HFFc6 (cell line): ENCODE measurements at regions not wholly inside any gene's neighbourhood (a gene's known extent, or its start where the extent isn't known, plus 50 kb on each side); places are given as distances from the start of the nearest gene placed in this dataset.
"Not testable (repeated sequence)": the region's sequence is repeated elsewhere in the genome, so short reads cannot be mapped to it uniquely, and the experiment has no call there.

ENCODE experiments used
- DNase-seq: peaks from one replicate; pipeline ENCODE4 v3.0.0-alpha.2; 2018
- H3K27ac Mint-ChIP-seq: 2 replicates; pipeline ENCODE4 v1.8.0; 2020; ENCODE audit warnings: mild to moderate bottlenecking, mixed read lengths
- H3K27me3 Mint-ChIP-seq: 2 replicates; pipeline ENCODE4 v1.8.0; 2021; ENCODE audit warnings: mild to moderate bottlenecking, moderate library complexity, mixed read lengths; ENCODE audit not compliant: insufficient read depth
- H3K36me3 Mint-ChIP-seq: 2 replicates; pipeline ENCODE4 v1.8.0; 2021; ENCODE audit warnings: low read depth, mixed read lengths
- H3K4me1 Mint-ChIP-seq: 2 replicates; pipeline ENCODE4 v1.8.0; 2020; ENCODE audit warnings: low read depth, mixed read lengths
- H3K4me3 Mint-ChIP-seq: 2 replicates; pipeline ENCODE4 v1.8.0; 2020; ENCODE audit warnings: mild to moderate bottlenecking, moderate library complexity, mixed read lengths
- H3K9me3 Mint-ChIP-seq: 2 replicates; pipeline ENCODE4 v1.8.0; 2020; ENCODE audit warnings: mild to moderate bottlenecking, mixed read lengths
- TF ChIP-seq, protein P1 (sequence below): fragments of 200-600 bp; sonication (generic); IDR thresholded peaks from 2 replicates; pipeline ENCODE4 v1.5.0; 2021; ENCODE audit warnings: antibody characterized with exemption, mild to moderate bottlenecking

DNA sequence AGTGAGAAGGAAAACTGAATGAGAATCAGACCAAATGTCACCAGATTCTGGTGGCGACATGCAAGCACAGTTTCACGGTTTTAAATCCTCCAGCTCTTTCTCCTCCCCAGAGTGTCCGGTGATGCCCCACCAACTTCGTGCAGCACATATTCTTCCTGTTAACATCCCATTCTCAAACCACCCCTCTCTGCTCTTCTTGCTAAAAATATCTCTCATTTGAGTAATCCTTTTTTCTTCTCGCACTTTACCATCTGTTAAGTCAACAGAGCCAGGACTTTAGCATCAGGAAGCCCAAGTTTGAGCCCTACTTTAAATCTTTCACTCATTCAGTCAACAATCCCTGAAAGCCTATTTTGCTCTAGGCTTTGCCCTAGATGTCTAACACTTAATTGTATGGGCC is 68.2 kb upstream of the VGLL4 start:
- Mint-ChIP-seq H3K9me3 (peaks cover 8% of the 10 kb centered on the region), H3K36me3 (peaks cover 13% of the 10 kb centered on the region), H3K4me1 (peaks cover 23% of the 10 kb centered on the region), H3K4me3 (peak overlapping the region; percentile 69), H3K27ac (peak overlapping the region; percentile 68), H3K27me3 (peaks cover 2% of the 10 kb centered on the region; the same call in 1 of the 2 replicates)
- peak; percentile 39 for DNase-seq
- TF ChIP-seq, protein P1, sequence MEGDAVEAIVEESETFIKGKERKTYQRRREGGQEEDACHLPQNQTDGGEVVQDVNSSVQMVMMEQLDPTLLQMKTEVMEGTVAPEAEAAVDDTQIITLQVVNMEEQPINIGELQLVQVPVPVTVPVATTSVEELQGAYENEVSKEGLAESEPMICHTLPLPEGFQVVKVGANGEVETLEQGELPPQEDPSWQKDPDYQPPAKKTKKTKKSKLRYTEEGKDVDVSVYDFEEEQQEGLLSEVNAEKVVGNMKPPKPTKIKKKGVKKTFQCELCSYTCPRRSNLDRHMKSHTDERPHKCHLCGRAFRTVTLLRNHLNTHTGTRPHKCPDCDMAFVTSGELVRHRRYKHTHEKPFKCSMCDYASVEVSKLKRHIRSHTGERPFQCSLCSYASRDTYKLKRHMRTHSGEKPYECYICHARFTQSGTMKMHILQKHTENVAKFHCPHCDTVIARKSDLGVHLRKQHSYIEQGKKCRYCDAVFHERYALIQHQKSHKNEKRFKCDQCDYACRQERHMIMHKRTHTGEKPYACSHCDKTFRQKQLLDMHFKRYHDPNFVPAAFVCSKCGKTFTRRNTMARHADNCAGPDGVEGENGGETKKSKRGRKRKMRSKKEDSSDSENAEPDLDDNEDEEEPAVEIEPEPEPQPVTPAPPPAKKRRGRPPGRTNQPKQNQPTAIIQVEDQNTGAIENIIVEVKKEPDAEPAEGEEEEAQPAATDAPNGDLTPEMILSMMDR, result no peak

DNA sequence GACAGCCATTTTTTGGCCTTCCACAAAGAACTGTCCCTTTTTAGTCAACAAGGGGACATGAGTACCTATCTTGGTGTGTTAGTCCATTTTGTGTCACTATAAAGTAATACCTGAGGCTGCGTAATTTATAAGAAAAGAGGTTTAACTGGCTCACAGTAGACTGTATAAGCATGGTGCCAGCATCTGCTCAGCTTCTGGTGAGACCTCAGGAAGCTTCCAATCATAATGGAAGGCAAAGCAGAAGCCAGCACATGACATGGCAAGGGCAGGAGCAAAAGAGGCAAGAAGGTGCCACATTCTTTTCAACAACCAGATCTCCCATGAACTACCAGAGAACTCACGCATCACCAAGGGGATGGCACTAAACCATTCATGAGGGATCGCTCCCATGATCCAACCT is 66.1 kb upstream of the VGLL4 start:
- H3K4me3 Mint-ChIP-seq, result no peak overlapping the region
- H3K27ac Mint-ChIP-seq, result no peak overlapping the region
- peaks cover 8% of the 10 kb centered on the region for H3K9me3 Mint-ChIP-seq
- H3K4me1 Mint-ChIP-seq, result peaks cover 23% of the 10 kb centered on the region
- H3K36me3 Mint-ChIP-seq, result peaks cover 13% of the 10 kb centered on the region
- TF ChIP-seq, protein P1, result no peak
- no peak for DNase-seq
- H3K27me3 Mint-ChIP-seq, result peaks cover 2% of the 10 kb centered on the region; the same call in 1 of the 2 replicates

DNA sequence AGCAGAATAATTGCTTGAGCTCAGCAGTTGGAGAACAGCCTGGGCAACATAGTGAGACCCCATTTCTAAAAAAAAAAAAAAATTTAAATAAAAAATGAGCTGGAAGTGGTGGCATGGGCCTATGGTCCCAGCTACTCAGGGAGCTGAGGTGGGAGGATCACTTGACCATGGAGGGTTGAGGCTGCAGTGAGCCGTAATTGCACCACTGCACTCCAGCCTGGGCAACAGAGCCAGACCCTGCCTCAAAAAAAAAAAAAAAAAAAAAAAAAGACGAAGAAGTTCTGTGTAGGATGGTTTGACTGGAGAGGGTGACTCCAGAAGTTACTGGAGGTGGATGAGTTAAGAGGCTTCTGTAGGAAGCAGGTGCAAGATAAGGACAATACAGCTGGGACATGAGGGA is 63.4 kb upstream of the VGLL4 start:
- DNase-seq, H3K4me3 Mint-ChIP-seq, H3K9me3 Mint-ChIP-seq, H3K27ac Mint-ChIP-seq, H3K27me3 Mint-ChIP-seq: not testable (repeated sequence)
- H3K36me3 Mint-ChIP-seq, result peaks cover 15% of the 10 kb centered on the region
- peaks cover 22% of the 10 kb centered on the region for H3K4me1 Mint-ChIP-seq

DNA sequence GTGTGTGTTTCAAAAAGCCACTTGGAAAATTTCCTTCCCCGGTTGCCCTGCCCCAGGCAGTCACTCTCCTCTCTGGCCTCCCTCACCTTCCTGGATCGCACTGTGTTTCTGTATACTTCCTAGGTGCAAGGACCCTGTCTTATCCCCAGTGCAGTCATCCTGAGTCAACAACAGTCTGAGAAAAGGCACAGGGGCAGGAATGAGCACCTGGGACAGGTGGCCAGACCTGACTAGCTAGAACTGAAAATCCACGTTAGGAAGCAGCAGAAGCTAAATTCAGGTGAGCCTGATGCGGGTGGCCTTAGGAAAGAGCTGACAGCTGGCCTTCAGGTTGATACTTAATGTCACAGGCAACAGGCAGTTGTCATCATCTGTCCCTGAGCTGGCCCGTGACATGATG is 62.9 kb upstream of the VGLL4 start:
- no peak overlapping the region for H3K27ac Mint-ChIP-seq
- TF ChIP-seq, protein P1, result no peak
- DNase-seq, result no peak
- H3K4me1 Mint-ChIP-seq, result peaks cover 17% of the 10 kb centered on the region
- H3K27me3 Mint-ChIP-seq, result peaks cover 2% of the 10 kb centered on the region; the same call in 1 of the 2 replicates
- H3K36me3 Mint-ChIP-seq, result peaks cover 19% of the 10 kb centered on the region
- peaks cover 8% of the 10 kb centered on the region for H3K9me3 Mint-ChIP-seq
- no peak overlapping the region for H3K4me3 Mint-ChIP-seq

DNA sequence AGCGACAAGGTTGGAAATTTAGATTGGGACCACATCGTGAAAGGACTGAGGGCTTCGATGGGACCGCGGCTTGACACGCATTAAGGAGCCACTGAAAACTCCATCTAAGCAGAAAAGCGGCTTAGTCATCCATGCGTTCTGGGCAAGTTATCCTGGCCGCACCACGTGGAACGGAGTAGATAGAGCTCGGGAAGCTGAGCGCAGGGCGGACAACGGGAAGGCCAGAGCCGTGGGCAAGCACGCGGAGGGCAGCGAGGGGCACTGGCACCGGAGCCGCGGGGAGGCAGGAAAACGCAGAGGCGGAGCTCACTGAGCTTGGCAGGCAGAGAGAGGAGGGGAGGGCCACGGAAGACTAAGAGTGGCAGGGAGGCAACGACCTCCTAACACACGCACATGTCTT is 61.3 kb upstream of the VGLL4 start:
- TF ChIP-seq, protein P1, result no peak
- Mint-ChIP-seq H3K36me3 (peaks cover 25% of the 10 kb centered on the region), H3K4me3 (peak overlapping the region; percentile 80), H3K9me3 (peaks cover 5% of the 10 kb centered on the region), H3K27ac (peak overlapping the region; percentile 87), H3K27me3 (peaks cover 2% of the 10 kb centered on the region; the same call in 1 of the 2 replicates), H3K4me1 (peaks cover 17% of the 10 kb centered on the region)
- peak; percentile 76 for DNase-seq

DNA sequence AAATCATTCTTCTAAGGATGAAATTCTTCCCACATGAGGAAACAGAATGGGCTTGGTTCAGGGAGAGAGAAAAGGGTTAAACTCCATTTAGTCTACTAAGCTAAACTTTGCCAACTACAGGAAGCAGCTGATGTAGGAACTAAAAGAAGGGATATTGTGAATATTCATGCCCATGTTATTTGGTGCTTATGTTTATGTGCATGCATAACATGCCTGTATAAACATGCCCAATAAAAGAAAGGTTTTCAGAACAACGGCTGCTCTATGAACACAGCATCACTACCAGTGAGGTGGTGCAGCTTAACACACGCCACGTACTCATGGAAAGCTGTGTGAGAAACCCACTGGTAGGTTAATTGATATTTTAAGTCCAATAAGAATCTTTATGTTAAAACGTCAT is 59.4 kb upstream of the VGLL4 start:
- Mint-ChIP-seq H3K9me3 (no peaks in the 10 kb centered on the region), H3K36me3 (peaks cover 18% of the 10 kb centered on the region), H3K27ac (no peak overlapping the region; the same call in 1 of the 2 replicates), H3K4me3 (no peak overlapping the region), H3K27me3 (peaks cover 1% of the 10 kb centered on the region; the same call in 1 of the 2 replicates), H3K4me1 (peaks cover 36% of the 10 kb centered on the region)
- no peak for DNase-seq
- TF ChIP-seq, protein P1, result no peak
